ENCODE measurements at regions not wholly inside any gene's neighbourhood (a gene's known extent, or its start where the extent isn't known, plus 50 kb on each side); places are given as distances from the start of the nearest gene placed in this dataset.

GRCh38 chr7:142364551-142364950, 106.7 kb upstream of the PRSS58 start:
- no TSS peak for BruUV-seq (replicated peaks)
- Histone ChIP-seq H3K4me1 (ENCODE audit: control insufficient read depth, insufficient read depth, low read length) (peaks cover 2% of the 10 kb centered on the region; the same call in 1 of the 2 replicates), H2AK5ac (ENCODE audit: low read depth, low read length) (no peak overlapping the region), H2BK5ac (ENCODE audit: low read depth, low read length, poor library complexity, severe bottlenecking) (no peak overlapping the region), H3K9me3 (ENCODE audit: control insufficient read depth, insufficient read depth, low read length) (peaks cover 8% of the 10 kb centered on the region), H2AK9ac (replicated peaks; ENCODE audit: low read depth, low read length, poor library complexity) (no peak overlapping the region), H3K4ac (ENCODE audit: low read depth, low read length) (no peak overlapping the region), H4K91ac (ENCODE audit: insufficient read depth, low read depth, low read length) (no peak overlapping the region), H3K56ac (ENCODE audit: extremely low read depth, insufficient read depth, low read length) (no peak overlapping the region), H3K79me1 (ENCODE audit: low read depth in 1 of 2, low read length in 2 of 2) (no peaks in the 10 kb centered on the region), H3K9me1 (ENCODE audit: insufficient read depth, low read length) (no peaks in the 10 kb centered on the region), H2BK15ac (ENCODE audit: low read depth, low read length) (no peak overlapping the region), H2AFZ (replicated peaks; ENCODE audit: low read length, poor library complexity) (no peak overlapping the region), H3K27me3 (ENCODE audit: control insufficient read depth, insufficient read depth, low read length) (peaks cover 4% of the 10 kb centered on the region), H4K5ac (ENCODE audit: low read depth, low read length) (no peak overlapping the region), H4K20me1 (ENCODE audit: insufficient read depth, low read length) (no peaks in the 10 kb centered on the region), H3K14ac (replicated peaks; ENCODE audit: low read depth, low read length) (no peak overlapping the region), H4K8ac (ENCODE audit: low read depth in 2 of 2, low read length in 2 of 2) (no peak overlapping the region), H3K4me2 (ENCODE audit: low read depth, low read length) (no peak overlapping the region), H2BK20ac (ENCODE audit: low read depth, low read length) (no peak overlapping the region), H3K36me3 (ENCODE audit: control insufficient read depth, insufficient read depth, low read length) (no peaks in the 10 kb centered on the region), H2BK120ac (ENCODE audit: low read depth, low read length) (no peak overlapping the region), H3K9ac (ENCODE audit: low read depth, low read length) (no peak overlapping the region), H3K27ac (ENCODE audit: insufficient read depth, low read length) (no peak overlapping the region), H3K4me3 (ENCODE audit: insufficient read depth, low read depth, low read length) (no peak overlapping the region), H3K23ac (ENCODE audit: low read depth, low read length) (no peak overlapping the region), H3K18ac (ENCODE audit: low read depth, low read length) (no peak overlapping the region)
- no peak for DNase-seq
- ChIA-PET POLR2A (ENCODE audit: unreplicated experiment) (no interaction called here), CTCF (no interaction called here)
- dilution Hi-C loops (cut with HindIII; ENCODE audit: low sequenced_read_pairs, unreplicated experiment) (no loop called here), in situ Hi-C loops (cut with MboI; ENCODE audit: low sequenced_read_pairs) (no loop called here), intact Hi-C loops (cut with micrococcal nuclease) (no loop called here)
- TF ChIP-seq RCOR1 (IDR thresholded peaks at IDR 0.05; ENCODE audit: insufficient replicate concordance, low read length) (no peak), BHLHE40 (IDR thresholded peaks at IDR 0.05; ENCODE audit: low read depth, low read length) (no peak), NFE2L2 (IDR thresholded peaks at IDR 0.05; ENCODE audit: low read depth, low read length) (no peak), RFX5 (IDR thresholded peaks at IDR 0.05; ENCODE audit: low read depth, low read length) (no peak), CEBPB (IDR thresholded peaks at IDR 0.05; ENCODE audit: low read depth, low read length) (no peak), ELK1 (IDR thresholded peaks at IDR 0.05; ENCODE audit: borderline replicate concordance, low read depth, low read length) (no peak), CHD1 (IDR thresholded peaks at IDR 0.05; ENCODE audit: low read depth, low read length) (no peak), RAD21 (IDR thresholded peaks at IDR 0.05; ENCODE audit: low read length) (no peak), FOS (IDR thresholded peaks at IDR 0.05; ENCODE audit: low read depth, low read length) (no peak), USF2 (IDR thresholded peaks at IDR 0.05; ENCODE audit: low read depth, low read length) (no peak), POLR2A (IDR thresholded peaks at IDR 0.05; ENCODE audit: low read depth, low read length) (no peak), MAFK (IDR thresholded peaks at IDR 0.05; ENCODE audit: low read depth, low read length) (no peak), MXI1 (IDR thresholded peaks at IDR 0.05; ENCODE audit: borderline replicate concordance, low read depth, low read length) (no peak), MAZ (IDR thresholded peaks at IDR 0.05; ENCODE audit: borderline replicate concordance, low read depth, low read length) (no peak), SMC3 (IDR thresholded peaks at IDR 0.05; ENCODE audit: low read depth, low read length) (no peak), CTCF (conservative IDR thresholded peaks at IDR 0.05; ENCODE audit: low read depth, low read length) (no peak)
- no peak for ATAC-seq (ENCODE audit: low read depth)
- WGBS, 2 experiments (ENCODE audit: extremely low coverage in 2 of 2, insufficient read length in 1 of 2), result no CpG with 5 or more reads among the region's 1 CpG
